OCI-LY7 (cell line): ENCODE measurements at regions not wholly inside any gene's neighbourhood (a gene's known extent, or its start where the extent isn't known, plus 50 kb on each side); places are given as distances from the start of the nearest gene placed in this dataset.

ENCODE experiments used
- BruUV-seq: library from RNA; stranded (reverse); fragments of 400-500 nt; replicated peaks from 2 replicates; lab custom pipeline; 2021; lab: Mats Ljungman, UMichigan
- CTCF ChIA-PET: fragments of 300-600 bp; sonication (Branson Sonifier 250); formaldehyde crosslinking; loops from one replicate; lab custom pipeline; 2022; ENCODE audit warnings: antibody characterized with exemption; ENCODE audit not compliant: unreplicated experiment; lab: Charles Lee
- POLR2A ChIA-PET: fragments of 300-600 bp; sonication (Branson Sonifier 250); formaldehyde crosslinking; loops from one replicate; lab custom pipeline; 2022; ENCODE audit warnings: antibody characterized with exemption; lab: Charles Lee
- DNase-seq: peaks from one replicate; pipeline ENCODE4 v3.0.0-alpha.2; 2015; ENCODE audit warnings: low spot score
- H2AFZ ChIP-seq: fragments of 200-600 bp; sonication (generic), shearing (Covaris generic); 2 replicates; pipeline ENCODE4 v1.6.1; 2014; ENCODE audit warnings: mild to moderate bottlenecking, antibody characterized with exemption, low read length, moderate library complexity
- H3K27ac ChIP-seq: fragments of 200-600 bp; sonication (generic); 2 replicates; pipeline ENCODE4 v1.5.1; 2014; ENCODE audit warnings: mixed run types, low read depth, mild to moderate bottlenecking, moderate library complexity, low read length, inconsistent platforms; ENCODE audit not compliant: poor library complexity, severe bottlenecking
- H3K36me3 ChIP-seq: fragments of 200-600 bp; sonication (generic); 2 replicates; pipeline ENCODE4 v1.6.1; 2014; ENCODE audit warnings: mild to moderate bottlenecking, antibody characterized with exemption, low read length, moderate library complexity, mixed read lengths; ENCODE audit not compliant: insufficient read depth
- H3K4me1 ChIP-seq: fragments of 200-600 bp; sonication (generic); 2 replicates; pipeline ENCODE4 v1.5.1; 2014; ENCODE audit warnings: mild to moderate bottlenecking, low read length; ENCODE audit not compliant: insufficient read depth, poor library complexity, severe bottlenecking
- H3K4me2 ChIP-seq: fragments of 200-600 bp; sonication (generic); 2 replicates; pipeline ENCODE4 v1.6.1; 2014; ENCODE audit warnings: mild to moderate bottlenecking, low read length
- H3K4me3 ChIP-seq: fragments of 200-600 bp; sonication (generic); 2 replicates; pipeline ENCODE4 v1.5.1; 2014; ENCODE audit warnings: mild to moderate bottlenecking, low read depth, low read length; ENCODE audit not compliant: poor library complexity, severe bottlenecking
- H3K79me2 ChIP-seq: fragments of 200-600 bp; sonication (generic); 2 replicates; pipeline ENCODE4 v1.6.1; 2016; ENCODE audit warnings: low read depth, mild to moderate bottlenecking, low read length, moderate library complexity, mixed read lengths; ENCODE audit not compliant: insufficient read depth
- H3K9me2 ChIP-seq: fragments of 200-600 bp; sonication (generic); 2 replicates; pipeline ENCODE4 v1.6.1; 2016; ENCODE audit warnings: mild to moderate bottlenecking, low read length, mixed read lengths; ENCODE audit not compliant: insufficient read depth
- H3K9me3 ChIP-seq: fragments of 200-600 bp; sonication (generic); 2 replicates; pipeline ENCODE4 v1.6.1; 2014; ENCODE audit warnings: mild to moderate bottlenecking, mixed run types, low read length, mixed read lengths
- H4K20me1 ChIP-seq: fragments of 200-600 bp; sonication (generic); 2 replicates; pipeline ENCODE4 v1.6.1; 2014; ENCODE audit warnings: mild to moderate bottlenecking, antibody characterized with exemption, low read length, moderate library complexity, mixed read lengths; ENCODE audit not compliant: insufficient read depth
- EZH2phosphoT487 ChIP-seq: fragments of 200-600 bp; sonication (generic); IDR thresholded peaks from 2 replicates; pipeline ENCODE4 v1.6.1; 2018; ENCODE audit warnings: low read depth, borderline replicate concordance, mild to moderate bottlenecking, mixed run types, antibody characterized with exemption, low read length, moderate library complexity, mixed read lengths
- intact Hi-C: fragments of 100-400 bp; cut with micrococcal nuclease; formaldehyde crosslinking; loops from one replicate; pipeline ENCODE4 v1.10.0; 2022; ENCODE audit not compliant: unreplicated experiment
- TF ChIP-seq, protein P1 (sequence below): fragments of 200-600 bp; sonication (generic); conservative IDR thresholded peaks from 2 replicates; pipeline ENCODE4 v1.5.1; 2014; ENCODE audit warnings: mild to moderate bottlenecking, antibody characterized with exemption, low read length, moderate library complexity, mixed read lengths

DNA sequence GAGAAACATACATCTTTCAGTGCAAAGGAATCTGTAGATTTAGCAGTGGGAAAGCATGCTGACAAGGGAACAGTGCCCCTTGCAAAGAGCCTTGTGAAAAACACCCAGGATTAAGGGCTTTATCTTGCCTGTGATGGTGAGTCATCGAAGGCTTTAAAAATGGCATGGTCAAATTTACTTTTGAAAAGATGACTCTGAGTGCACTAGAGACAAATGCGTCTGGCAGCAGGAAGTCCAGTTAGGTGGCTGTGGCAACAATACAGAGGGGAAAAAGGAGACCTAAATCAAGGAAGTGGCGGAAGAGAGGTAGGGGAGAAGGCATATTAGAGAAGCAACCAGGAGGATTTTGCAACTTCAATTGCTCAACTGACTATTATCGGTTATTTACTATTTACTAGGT, 472.6 kb upstream of the CPEB2 start:
- no peaks in the 10 kb centered on the region for H3K79me2 ChIP-seq
- no peaks in the 10 kb centered on the region for H3K9me2 ChIP-seq
- TF ChIP-seq EZH2phosphoT487, result no peak
- TF ChIP-seq, protein P1, sequence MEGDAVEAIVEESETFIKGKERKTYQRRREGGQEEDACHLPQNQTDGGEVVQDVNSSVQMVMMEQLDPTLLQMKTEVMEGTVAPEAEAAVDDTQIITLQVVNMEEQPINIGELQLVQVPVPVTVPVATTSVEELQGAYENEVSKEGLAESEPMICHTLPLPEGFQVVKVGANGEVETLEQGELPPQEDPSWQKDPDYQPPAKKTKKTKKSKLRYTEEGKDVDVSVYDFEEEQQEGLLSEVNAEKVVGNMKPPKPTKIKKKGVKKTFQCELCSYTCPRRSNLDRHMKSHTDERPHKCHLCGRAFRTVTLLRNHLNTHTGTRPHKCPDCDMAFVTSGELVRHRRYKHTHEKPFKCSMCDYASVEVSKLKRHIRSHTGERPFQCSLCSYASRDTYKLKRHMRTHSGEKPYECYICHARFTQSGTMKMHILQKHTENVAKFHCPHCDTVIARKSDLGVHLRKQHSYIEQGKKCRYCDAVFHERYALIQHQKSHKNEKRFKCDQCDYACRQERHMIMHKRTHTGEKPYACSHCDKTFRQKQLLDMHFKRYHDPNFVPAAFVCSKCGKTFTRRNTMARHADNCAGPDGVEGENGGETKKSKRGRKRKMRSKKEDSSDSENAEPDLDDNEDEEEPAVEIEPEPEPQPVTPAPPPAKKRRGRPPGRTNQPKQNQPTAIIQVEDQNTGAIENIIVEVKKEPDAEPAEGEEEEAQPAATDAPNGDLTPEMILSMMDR, result no peak
- no peaks in the 10 kb centered on the region for H3K4me1 ChIP-seq
- H3K4me2 ChIP-seq, result no peak overlapping the region
- no peak overlapping the region for H3K4me3 ChIP-seq
- H3K9me3 ChIP-seq, result no peaks in the 10 kb centered on the region
- no peak overlapping the region for H3K27ac ChIP-seq
- no peak for DNase-seq
- no peaks in the 10 kb centered on the region for H4K20me1 ChIP-seq
- no peaks in the 10 kb centered on the region for H3K36me3 ChIP-seq
- H2AFZ ChIP-seq, result no peak overlapping the region
- intact Hi-C loops, result no loop called here
- ChIA-PET POLR2A (interaction anchor here (0.7 kb wide), 1 partner anchor 65 kb away, joined by 3 read pairs; no protein-coding TSS in a partner anchor), CTCF (no interaction called here)
- no TSS peak for BruUV-seq

DNA sequence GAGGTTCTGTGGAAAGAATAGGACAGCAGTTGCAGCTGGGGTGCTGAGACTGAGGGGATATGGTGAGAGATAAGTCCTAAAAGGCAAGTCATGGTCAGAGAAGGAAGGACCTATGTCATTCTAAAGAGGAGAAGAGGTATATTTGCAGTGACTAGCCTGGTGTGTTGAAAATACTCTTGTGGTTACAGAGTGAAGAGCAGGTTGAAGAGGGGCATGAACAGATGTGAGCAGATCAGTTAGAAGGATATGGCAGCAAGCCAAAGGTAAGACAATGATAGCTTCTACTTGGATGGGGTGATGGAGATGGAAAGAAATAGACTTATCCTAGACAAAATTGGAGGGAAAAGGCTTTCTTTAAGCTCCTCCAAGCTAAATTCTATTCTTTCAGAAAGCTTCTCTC, 469.8 kb upstream of the CPEB2 start:
- TF ChIP-seq EZH2phosphoT487, result no peak
- TF ChIP-seq, protein P1, result no peak
- CTCF ChIA-PET, result no interaction called here
- Histone ChIP-seq H4K20me1 (no peaks in the 10 kb centered on the region), H3K4me2 (no peak overlapping the region), H3K4me1 (no peaks in the 10 kb centered on the region), H3K4me3 (no peak overlapping the region), H3K36me3 (no peaks in the 10 kb centered on the region), H3K79me2 (no peaks in the 10 kb centered on the region), H3K27ac (no peak overlapping the region), H3K9me3 (no peaks in the 10 kb centered on the region), H2AFZ (no peak overlapping the region), H3K9me2 (no peaks in the 10 kb centered on the region)
- BruUV-seq, result no TSS peak
- DNase-seq, result no peak
- POLR2A ChIA-PET, result interaction anchor here (0.7 kb wide), 2 partner anchors 584 to 883 kb away, joined by 3 to 4 read pairs; no protein-coding TSS in a partner anchor
- intact Hi-C loops, result no loop called here

GRCh38 chr4:14539246-14539645, 463.0 kb upstream of the CPEB2 start:
- TF ChIP-seq, protein P1, result no peak
- TF ChIP-seq EZH2phosphoT487, result no peak
- ChIA-PET CTCF (no interaction called here), POLR2A (interaction anchor here (0.6 kb wide), 1 partner anchor 406 kb away, joined by 3 read pairs; no protein-coding TSS in a partner anchor)
- Histone ChIP-seq H3K4me2 (no peak overlapping the region), H2AFZ (no peak overlapping the region), H3K4me1 (no peaks in the 10 kb centered on the region), H4K20me1 (no peaks in the 10 kb centered on the region), H3K27ac (no peak overlapping the region), H3K4me3 (no peak overlapping the region), H3K9me3 (no peaks in the 10 kb centered on the region), H3K36me3 (no peaks in the 10 kb centered on the region), H3K9me2 (no peaks in the 10 kb centered on the region), H3K79me2 (no peaks in the 10 kb centered on the region)
- intact Hi-C loops, result no loop called here
- DNase-seq, result no peak
- BruUV-seq, result no TSS peak
